HCT116 (cell line): ENCODE measurements at regions not wholly inside any gene's neighbourhood (a gene's known extent, or its start where the extent isn't known, plus 50 kb on each side); places are given as distances from the start of the nearest gene placed in this dataset.

Source experiments
- ATAC-seq: fragments of 200-7000 bp; cut with Tn5 transposase; 2 replicates; pipeline ENCODE4 v1.9.1; 2020; ENCODE audit warnings: mild to moderate bottlenecking, moderate library complexity
- BruUV-seq: library from RNA; stranded (reverse); fragments of 400-500 nt; replicated peaks from 2 replicates; lab custom pipeline; 2021; lab: Mats Ljungman, UMichigan
- CTCF ChIA-PET: fragments of 300-600 bp; sonication (Branson Sonifier 250); formaldehyde crosslinking; loops from one replicate; lab custom pipeline; 2021; ENCODE audit warnings: antibody characterized with exemption; lab: Charles Lee
- POLR2A ChIA-PET: fragments of 300-600, 350-600 bp; sonication (Branson Sonifier 250); formaldehyde crosslinking; loops from one replicate; lab custom pipeline; 2021; ENCODE audit warnings: antibody characterized with exemption; lab: Charles Lee
- RAD21 ChIA-PET, 2 experiments: fragments of 300-600 bp; sonication (Branson Sonifier 250); formaldehyde crosslinking; loops; one replicate each; lab custom pipeline; 2023; ENCODE audit warnings: low total read pairs in 2 of 2; ENCODE audit not compliant: uncharacterized antibody in 2 of 2, unreplicated experiment in 2 of 2, low non-redundant PET in 1 of 2; lab: Charles Lee
- DNase-seq: peaks from one replicate; pipeline ENCODE4 v3.0.0-alpha.2; 2010; ENCODE audit warnings: low read depth, low spot score
- H2AFZ ChIP-seq: fragments of 200-600 bp; shearing (Covaris generic), sonication (generic); 2 replicates; pipeline ENCODE4 v1.6.1; 2017; ENCODE audit warnings: low read depth, mixed run types, mixed read lengths, antibody characterized with exemption, low read length; ENCODE audit not compliant: poor library complexity, severe bottlenecking
- H3K27ac ChIP-seq: 2 replicates; pipeline ENCODE4 v1.5.1; 2012; ENCODE audit warnings: low read depth, low read length
- H3K27me3 ChIP-seq: fragments of 200-600 bp; sonication (generic); 2 replicates; pipeline ENCODE4 v1.6.1; 2016; ENCODE audit warnings: mixed run types, low read length, mixed read lengths; ENCODE audit not compliant: insufficient read depth
- H3K36me3 ChIP-seq, 2 experiments: fragments of 200-500 bp in 1 of 2; fragments of 200-600 bp in 1 of 2; sonication (Bioruptor generic) in 1 of 2; sonication (generic) in 1 of 2; 2 replicates each; pipeline versions ENCODE4 v1.5.1 to v1.6.1; 2014 to 2016; ENCODE audit warnings: low read length in 2 of 2, inconsistent platforms in 1 of 2, mixed read lengths in 1 of 2, mixed run types in 1 of 2; ENCODE audit not compliant: insufficient read depth in 2 of 2, control insufficient read depth in 1 of 2
- H3K4me1 ChIP-seq, 2 experiments: fragments of 200-600 bp in 1 of 2; sonication (generic) in 1 of 2; 2 replicates each; pipeline versions ENCODE4 v1.5.1 to v1.6.1; 2012 to 2017; ENCODE audit warnings: low read length in 2 of 2, inconsistent platforms in 1 of 2, mild to moderate bottlenecking in 1 of 2, mixed read lengths in 1 of 2, mixed run types in 1 of 2, moderate library complexity in 1 of 2; ENCODE audit not compliant: insufficient read depth in 2 of 2, control insufficient read depth in 1 of 2
- H3K4me2 ChIP-seq: fragments of 200-600 bp; sonication (generic); 2 replicates; pipeline ENCODE4 v1.6.1; 2017; ENCODE audit warnings: mixed run types, low read length, mixed read lengths
- H3K4me3 ChIP-seq, 2 experiments: fragments of 200-600 bp in 1 of 2; sonication (generic) in 1 of 2; replicated peaks in 1 of 2; 2 replicates each; pipeline ENCODE4 v1.5.1; 2011 to 2016; ENCODE audit warnings: low read length in 2 of 2, control low read depth in 1 of 2, low read depth in 1 of 2, mild to moderate bottlenecking in 1 of 2, mixed read lengths in 1 of 2, mixed run types in 1 of 2
- H3K79me2 ChIP-seq: fragments of 200-600 bp; sonication (generic); 2 replicates; pipeline ENCODE4 v1.6.1; 2017; ENCODE audit warnings: mild to moderate bottlenecking, mixed run types, low read length, moderate library complexity, mixed read lengths; ENCODE audit not compliant: insufficient read depth
- H3K9ac ChIP-seq: fragments of 200-600 bp; sonication (generic); 2 replicates; pipeline ENCODE4 v1.6.1; 2016; ENCODE audit warnings: low read length, mixed read lengths
- H3K9me2 ChIP-seq: fragments of 200-600 bp; sonication (generic), shearing (Covaris generic); 2 replicates; pipeline ENCODE4 v1.6.1; 2017; ENCODE audit warnings: mixed run types, mild to moderate bottlenecking, moderate library complexity; ENCODE audit not compliant: insufficient read depth
- H3K9me3 ChIP-seq, 2 experiments: fragments of 200-500 bp in 1 of 2; fragments of 200-600 bp in 1 of 2; sonication (Bioruptor generic) in 1 of 2; sonication (generic) in 1 of 2; 2 replicates each; pipeline ENCODE4 v1.6.1; 2014 to 2017; ENCODE audit warnings: low read length in 2 of 2, mixed read lengths in 2 of 2, inconsistent platforms in 1 of 2, low read depth in 1 of 2, mild to moderate bottlenecking in 1 of 2, mixed run types in 1 of 2, moderate library complexity in 1 of 2; ENCODE audit not compliant: control insufficient read depth in 1 of 2, insufficient read depth in 1 of 2
- H4K20me1 ChIP-seq: fragments of 200-600 bp; sonication (generic), shearing (Covaris generic); 2 replicates; pipeline ENCODE4 v1.6.1; 2017; ENCODE audit warnings: mixed run types, mild to moderate bottlenecking, moderate library complexity; ENCODE audit not compliant: insufficient read depth
- ATF3 ChIP-seq: IDR thresholded peaks from 2 replicates; pipeline ENCODE4 v1.6.1; 2012
- CBX3 ChIP-seq: IDR thresholded peaks from 2 replicates; pipeline ENCODE4 v1.6.1; 2012; ENCODE audit warnings: low read depth
- CEBPB ChIP-seq: IDR thresholded peaks from 2 replicates; pipeline ENCODE4 v1.6.1; 2012; ENCODE audit warnings: low read depth
- CTCF ChIP-seq, 3 experiments: fragments of 200-600 bp in 1 of 3; sonication (generic) in 1 of 3; IDR thresholded peaks in 2 of 3; conservative IDR thresholded peaks in 1 of 3; 2 replicates each; pipeline ENCODE4 v1.5.1; 2012 to 2017; ENCODE audit warnings: low read depth in 2 of 3, low read length in 2 of 3, antibody characterized with exemption in 1 of 3, borderline replicate concordance in 1 of 3, control low read depth in 1 of 3, mild to moderate bottlenecking in 1 of 3, mixed read lengths in 1 of 3, mixed run types in 1 of 3, moderate library complexity in 1 of 3; ENCODE audit not compliant: insufficient read depth in 1 of 3
- EGR1 ChIP-seq: IDR thresholded peaks from 2 replicates; pipeline ENCODE4 v1.6.1; 2012; ENCODE audit warnings: low read depth
- ELF1 ChIP-seq: IDR thresholded peaks from 2 replicates; pipeline ENCODE4 v1.6.1; 2012; ENCODE audit warnings: low read depth, borderline replicate concordance
- EZH2 ChIP-seq: fragments of 200-600 bp; sonication (generic); IDR thresholded peaks from 2 replicates; pipeline ENCODE4 v1.6.1; 2017; ENCODE audit warnings: antibody characterized with exemption, mixed run types
- FOSL1 ChIP-seq: IDR thresholded peaks from 2 replicates; pipeline ENCODE4 v1.6.1; 2012; ENCODE audit warnings: low read depth
- JUND ChIP-seq: IDR thresholded peaks from 2 replicates; pipeline ENCODE4 v1.6.1; 2012
- MAX ChIP-seq: IDR thresholded peaks from 2 replicates; pipeline ENCODE4 v1.6.1; 2012
- POLR2A ChIP-seq: IDR thresholded peaks from 2 replicates; pipeline ENCODE4 v1.7.0; 2011; ENCODE audit warnings: borderline replicate concordance; ENCODE audit not compliant: insufficient read depth, insufficient read length; ENCODE audit errors: extremely low read depth
- POLR2AphosphoS5 ChIP-seq: IDR thresholded peaks from 2 replicates; pipeline ENCODE4 v1.6.1; 2011; ENCODE audit warnings: mild to moderate bottlenecking, low read depth, low read length, moderate library complexity
- RAD21 ChIP-seq: IDR thresholded peaks from 2 replicates; pipeline ENCODE4 v1.6.1; 2012; ENCODE audit warnings: low read depth, mild to moderate bottlenecking
- REST ChIP-seq: IDR thresholded peaks from 2 replicates; pipeline ENCODE4 v1.6.1; 2012; ENCODE audit warnings: low read depth
- SIN3A ChIP-seq: IDR thresholded peaks from 2 replicates; pipeline ENCODE4 v1.6.1; 2012; ENCODE audit warnings: low read depth
- SRF ChIP-seq: IDR thresholded peaks from 2 replicates; pipeline ENCODE4 v1.6.1; 2012; ENCODE audit warnings: low read depth
- TCF7L2 ChIP-seq: IDR thresholded peaks from 2 replicates; pipeline ENCODE4 v1.7.0; 2011; ENCODE audit warnings: borderline replicate concordance, inconsistent platforms; ENCODE audit not compliant: insufficient read depth, insufficient read length; ENCODE audit errors: extremely low read depth
- YY1 ChIP-seq: IDR thresholded peaks from 2 replicates; pipeline ENCODE4 v1.6.1; 2011; ENCODE audit warnings: low read length, low read depth, moderate library complexity, mild to moderate bottlenecking; ENCODE audit not compliant: insufficient replicate concordance; ENCODE audit errors: extremely low read depth
- ZFX ChIP-seq: fragments of 450-650 bp; IDR thresholded peaks from 2 replicates; pipeline ENCODE4 v1.6.1; 2017
- intact Hi-C: fragments of 100-400 bp; cut with micrococcal nuclease; formaldehyde crosslinking; loops from 2 replicates; pipeline ENCODE4 v1.10.0; 2022

GRCh38 chr21:15667010-15667409, 62.8 kb upstream of the USP25 start:
- ChIA-PET CTCF (no interaction called here), POLR2A (no interaction called here), RAD21 (no interaction called here)
- Histone ChIP-seq H3K4me1 (no peaks in the 10 kb centered on the region), H3K9ac (no peak overlapping the region), H3K9me2 (no peaks in the 10 kb centered on the region), H3K36me3 (no peaks in the 10 kb centered on the region), H3K27ac (no peak overlapping the region), H3K4me3 (no peak overlapping the region), H3K4me2 (no peak overlapping the region), H3K79me2 (no peaks in the 10 kb centered on the region), H3K9me3 (no peaks in the 10 kb centered on the region), H3K27me3 (no peaks in the 10 kb centered on the region), H2AFZ (no peak overlapping the region), H4K20me1 (no peaks in the 10 kb centered on the region)
- no peak for TF ChIP-seq TCF7L2
- no peak for TF ChIP-seq RAD21
- TF ChIP-seq FOSL1 = no peak
- TF ChIP-seq CEBPB = no peak
- TF ChIP-seq EGR1 = no peak
- TF ChIP-seq YY1 = no peak
- TF ChIP-seq ATF3 = no peak
- no peak for TF ChIP-seq CTCF (IDR thresholded peaks at IDR 0.05 in 2 of 3, conservative IDR thresholded peaks at IDR 0.05 in 1 of 3; ENCODE audit: borderline replicate concordance in 1 of 3, insufficient read depth in 1 of 3, low read depth in 2 of 3, low read length in 2 of 3)
- no peak for TF ChIP-seq SIN3A
- TF ChIP-seq SRF = no peak
- TF ChIP-seq POLR2AphosphoS5 = no peak
- no peak for TF ChIP-seq CBX3
- no peak for TF ChIP-seq MAX
- no peak for TF ChIP-seq ZFX
- no peak for TF ChIP-seq ELF1
- no peak for TF ChIP-seq POLR2A
- TF ChIP-seq JUND = no peak
- no peak for TF ChIP-seq REST
- TF ChIP-seq EZH2 = no peak
- no TSS peak for BruUV-seq
- DNase-seq (no peak), ATAC-seq (no peak)
- intact Hi-C loops = no loop called here
